Panc1 (cell line): ENCODE measurements at regions not wholly inside any gene's neighbourhood (a gene's known extent, or its start where the extent isn't known, plus 50 kb on each side); places are given as distances from the start of the nearest gene placed in this dataset.

Source experiments
- CTCF ChIP-seq: fragments of 450-650 bp; IDR thresholded peaks from 2 replicates; pipeline ENCODE4 v1.5.1; 2017; ENCODE audit warnings: mild to moderate bottlenecking
- POLR2AphosphoS5 ChIP-seq: IDR thresholded peaks from 2 replicates; pipeline ENCODE4 v1.6.1; 2012; ENCODE audit warnings: mild to moderate bottlenecking, low read depth, low read length, moderate library complexity
- REST ChIP-seq, 2 experiments: IDR thresholded peaks; 2 replicates each; pipeline ENCODE4 v1.6.1; 2011 to 2012; ENCODE audit warnings: low read depth in 2 of 2, control low read depth in 1 of 2, low read length in 1 of 2, mild to moderate bottlenecking in 1 of 2, moderate library complexity in 1 of 2; ENCODE audit not compliant: insufficient read depth in 1 of 2
- SIN3A ChIP-seq: IDR thresholded peaks from 2 replicates; pipeline ENCODE4 v1.6.1; 2012; ENCODE audit warnings: low read depth, mild to moderate bottlenecking, low read length, moderate library complexity, borderline replicate concordance; ENCODE audit not compliant: insufficient read depth

GRCh38 chr1:187237542-187237941 lies 408.8 kb downstream of the PLA2G4A start:
- TF ChIP-seq POLR2AphosphoS5 = no peak
- TF ChIP-seq CTCF = no peak
- no peak for TF ChIP-seq REST (IDR thresholded peaks at IDR 0.05; ENCODE audit: insufficient read depth in 1 of 2, low read depth in 2 of 2, low read length in 1 of 2)
- TF ChIP-seq SIN3A = no peak
